ENCODE measurements at regions not wholly inside any gene's neighbourhood (a gene's known extent, or its start where the extent isn't known, plus 50 kb on each side); places are given as distances from the start of the nearest gene placed in this dataset.
A peak's percentile ranks its signal among the peaks of the same experiment; 100 is the strongest.

DNA sequence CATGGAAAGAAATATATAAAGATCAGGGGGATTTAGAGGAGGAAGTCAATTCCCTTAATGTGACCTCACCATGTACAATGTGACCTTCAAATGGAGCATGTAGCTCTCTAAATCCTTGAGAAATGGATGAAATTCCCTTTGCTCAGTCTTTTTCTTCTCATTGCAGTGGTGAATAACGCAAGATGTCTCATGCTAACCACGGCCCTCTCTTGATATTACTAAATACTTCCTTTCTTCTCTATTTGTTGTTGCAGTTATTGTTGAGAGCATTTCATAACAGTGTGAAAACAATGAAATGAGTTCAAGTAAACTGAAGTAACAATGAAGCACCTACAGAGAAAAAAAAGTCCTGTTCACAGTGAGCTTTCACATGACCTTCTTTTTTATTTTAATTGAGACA is 55.6 kb downstream of the ZNF281 start:
- intact Hi-C loops (cut with micrococcal nuclease; ENCODE audit: unreplicated experiment), result no loop called here
- BruUV-seq (replicated peaks), result no TSS peak
- Mint-ChIP-seq H3K4me1 (ENCODE audit: low read depth, unreplicated experiment) (peaks cover 13% of the 10 kb centered on the region), H3K9me3 (ENCODE audit: low read depth, unreplicated experiment) (no peaks in the 10 kb centered on the region), H3K36me3 (ENCODE audit: insufficient read depth, unreplicated experiment) (no peaks in the 10 kb centered on the region), H3K27me3 (ENCODE audit: unreplicated experiment) (no peaks in the 10 kb centered on the region), H3K27ac (ENCODE audit: unreplicated experiment) (no peak overlapping the region), H3K4me3 (ENCODE audit: low read depth, unreplicated experiment) (no peak overlapping the region)
- DNase-seq, result no peak
- CTCF ChIA-PET, result no interaction called here
- TF ChIP-seq, protein P1, sequence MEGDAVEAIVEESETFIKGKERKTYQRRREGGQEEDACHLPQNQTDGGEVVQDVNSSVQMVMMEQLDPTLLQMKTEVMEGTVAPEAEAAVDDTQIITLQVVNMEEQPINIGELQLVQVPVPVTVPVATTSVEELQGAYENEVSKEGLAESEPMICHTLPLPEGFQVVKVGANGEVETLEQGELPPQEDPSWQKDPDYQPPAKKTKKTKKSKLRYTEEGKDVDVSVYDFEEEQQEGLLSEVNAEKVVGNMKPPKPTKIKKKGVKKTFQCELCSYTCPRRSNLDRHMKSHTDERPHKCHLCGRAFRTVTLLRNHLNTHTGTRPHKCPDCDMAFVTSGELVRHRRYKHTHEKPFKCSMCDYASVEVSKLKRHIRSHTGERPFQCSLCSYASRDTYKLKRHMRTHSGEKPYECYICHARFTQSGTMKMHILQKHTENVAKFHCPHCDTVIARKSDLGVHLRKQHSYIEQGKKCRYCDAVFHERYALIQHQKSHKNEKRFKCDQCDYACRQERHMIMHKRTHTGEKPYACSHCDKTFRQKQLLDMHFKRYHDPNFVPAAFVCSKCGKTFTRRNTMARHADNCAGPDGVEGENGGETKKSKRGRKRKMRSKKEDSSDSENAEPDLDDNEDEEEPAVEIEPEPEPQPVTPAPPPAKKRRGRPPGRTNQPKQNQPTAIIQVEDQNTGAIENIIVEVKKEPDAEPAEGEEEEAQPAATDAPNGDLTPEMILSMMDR (IDR thresholded peaks at IDR 0.05; ENCODE audit: unreplicated experiment), result no peak

DNA sequence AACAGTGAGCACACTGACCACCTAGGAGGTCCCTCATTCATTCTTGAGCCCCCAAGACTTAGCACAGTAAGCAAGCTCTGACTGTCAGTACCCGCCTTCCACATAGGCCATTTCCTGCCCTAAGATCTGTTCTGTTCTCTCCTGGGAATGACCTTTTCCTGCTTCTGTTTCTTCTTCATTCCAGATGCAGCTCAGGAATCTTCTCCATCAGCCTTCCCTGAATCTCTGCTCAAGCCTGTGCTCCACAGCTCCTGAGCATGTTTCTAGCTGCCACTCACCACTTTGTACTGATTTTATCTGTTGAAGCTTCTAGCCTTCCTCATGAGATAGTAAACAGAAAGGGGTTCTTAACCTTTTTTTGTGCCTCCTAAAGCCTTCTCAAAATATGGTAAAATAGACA is 56.6 kb downstream of the ZNF281 start:
- no peaks in the 10 kb centered on the region for H3K36me3 Mint-ChIP-seq (ENCODE audit: insufficient read depth, unreplicated experiment)
- no peaks in the 10 kb centered on the region for H3K9me3 Mint-ChIP-seq (ENCODE audit: low read depth, unreplicated experiment)
- TF ChIP-seq, protein P1 (IDR thresholded peaks at IDR 0.05; ENCODE audit: unreplicated experiment), result no peak
- DNase-seq, result no peak
- H3K4me3 Mint-ChIP-seq (ENCODE audit: low read depth, unreplicated experiment), result no peak overlapping the region
- intact Hi-C loops (cut with micrococcal nuclease; ENCODE audit: unreplicated experiment), result no loop called here
- no TSS peak for BruUV-seq (replicated peaks)
- H3K27ac Mint-ChIP-seq (ENCODE audit: unreplicated experiment), result no peak overlapping the region
- peaks cover 13% of the 10 kb centered on the region for H3K4me1 Mint-ChIP-seq (ENCODE audit: low read depth, unreplicated experiment)
- CTCF ChIA-PET, result interaction anchor here (0.7 to 0.8 kb wide), 2 partner anchors 10 to 16 kb away, joined by 4 read pairs; no protein-coding TSS in a partner anchor
- H3K27me3 Mint-ChIP-seq (ENCODE audit: unreplicated experiment), result no peaks in the 10 kb centered on the region

DNA sequence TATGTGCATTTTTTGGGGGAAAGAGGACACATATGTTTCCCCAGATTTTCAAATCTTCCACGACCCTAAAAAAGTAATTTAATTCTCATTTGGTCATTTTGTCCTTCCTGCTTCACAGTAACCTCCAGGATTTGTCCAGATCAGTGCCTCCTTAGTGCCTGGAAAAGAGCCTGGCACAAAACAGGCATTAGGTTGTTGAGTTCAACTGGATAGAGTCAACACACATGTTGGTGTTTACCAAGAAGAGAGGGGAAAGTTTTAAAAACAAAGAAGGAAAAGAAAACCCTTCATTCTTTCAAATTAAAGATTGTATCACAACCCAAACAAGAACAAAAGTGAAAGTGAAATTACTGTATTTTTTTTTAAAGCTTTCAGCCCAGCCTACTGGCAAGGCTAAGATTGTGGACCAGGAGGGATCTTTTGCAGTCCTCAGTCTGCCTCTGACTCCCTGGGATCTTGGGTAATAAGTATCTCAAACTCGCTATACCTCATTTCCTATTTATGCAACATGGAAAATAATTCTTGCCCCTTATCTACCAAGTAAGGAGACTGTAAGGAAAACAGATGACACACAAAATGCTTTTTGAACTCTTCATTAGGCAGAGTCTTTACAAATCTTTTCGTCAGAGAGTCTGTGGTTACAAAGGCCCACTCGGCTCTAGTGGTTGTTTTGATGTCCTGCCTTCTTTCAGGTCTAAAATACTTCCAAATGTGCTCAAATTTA is 57.8 kb downstream of the ZNF281 start:
- TF ChIP-seq, protein P1 (IDR thresholded peaks at IDR 0.05; ENCODE audit: unreplicated experiment), result no peak

DNA sequence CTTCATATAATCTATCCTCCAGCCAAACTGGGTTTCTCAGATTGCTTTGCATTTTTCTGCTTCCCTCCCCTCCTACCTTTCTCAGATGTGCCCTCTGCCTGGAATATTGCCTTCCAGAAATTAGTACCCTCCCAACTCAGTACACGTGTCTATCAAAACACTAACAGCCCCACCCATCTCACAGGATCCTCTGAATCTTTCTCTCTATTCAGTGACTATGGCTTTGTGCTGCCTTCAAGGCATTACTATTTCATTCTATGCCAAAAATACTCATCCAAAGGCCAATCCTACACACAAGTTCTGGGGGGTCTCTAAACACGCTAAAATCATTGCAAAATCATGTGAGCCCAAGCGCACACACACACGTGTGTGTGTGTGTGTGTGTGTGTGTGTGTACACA is 58.4 kb downstream of the ZNF281 start:
- no peaks in the 10 kb centered on the region for H3K9me3 Mint-ChIP-seq (ENCODE audit: low read depth, unreplicated experiment)
- no peaks in the 10 kb centered on the region for H3K36me3 Mint-ChIP-seq (ENCODE audit: insufficient read depth, unreplicated experiment)
- TF ChIP-seq, protein P1 (IDR thresholded peaks at IDR 0.05; ENCODE audit: unreplicated experiment), result no peak
- no peaks in the 10 kb centered on the region for H3K27me3 Mint-ChIP-seq (ENCODE audit: unreplicated experiment)
- intact Hi-C loops (cut with micrococcal nuclease; ENCODE audit: unreplicated experiment), result no loop called here
- H3K4me3 Mint-ChIP-seq (ENCODE audit: low read depth, unreplicated experiment), result peak overlapping the region; percentile 7
- BruUV-seq (replicated peaks), result no TSS peak
- H3K4me1 Mint-ChIP-seq (ENCODE audit: low read depth, unreplicated experiment), result peaks cover 13% of the 10 kb centered on the region
- peak overlapping the region; percentile 35 for H3K27ac Mint-ChIP-seq (ENCODE audit: unreplicated experiment)
- no peak for DNase-seq
- CTCF ChIA-PET, result no interaction called here

More for the DNA sequence above, 57.8 kb downstream of the ZNF281 start:
- CTCF ChIA-PET, result no interaction called here
- DNase-seq, result no peak
- Mint-ChIP-seq H3K9me3 (ENCODE audit: low read depth, unreplicated experiment) (no peaks in the 10 kb centered on the region), H3K36me3 (ENCODE audit: insufficient read depth, unreplicated experiment) (no peaks in the 10 kb centered on the region), H3K4me1 (ENCODE audit: low read depth, unreplicated experiment) (peaks cover 13% of the 10 kb centered on the region), H3K27ac (ENCODE audit: unreplicated experiment) (peak overlapping the region; percentile 35), H3K4me3 (ENCODE audit: low read depth, unreplicated experiment) (peak overlapping the region; percentile 7), H3K27me3 (ENCODE audit: unreplicated experiment) (no peaks in the 10 kb centered on the region)
- intact Hi-C loops (cut with micrococcal nuclease; ENCODE audit: unreplicated experiment), result no loop called here
- no TSS peak for BruUV-seq (replicated peaks)

Measured in Calu3 (cell line).